Epidermal melanocyte (primary cell): ENCODE measurements at regions not wholly inside any gene's neighbourhood (a gene's known extent, or its start where the extent isn't known, plus 50 kb on each side); places are given as distances from the start of the nearest gene placed in this dataset.
"Not testable (repeated sequence)": the region's sequence is repeated elsewhere in the genome, so short reads cannot be mapped to it uniquely, and the experiment has no call there.

ENCODE experiments used
- DNase-seq: peaks from one replicate; pipeline ENCODE4 v3.0.0; 2011; ENCODE audit warnings: low spot score; ENCODE audit not compliant: insufficient read length

DNA sequence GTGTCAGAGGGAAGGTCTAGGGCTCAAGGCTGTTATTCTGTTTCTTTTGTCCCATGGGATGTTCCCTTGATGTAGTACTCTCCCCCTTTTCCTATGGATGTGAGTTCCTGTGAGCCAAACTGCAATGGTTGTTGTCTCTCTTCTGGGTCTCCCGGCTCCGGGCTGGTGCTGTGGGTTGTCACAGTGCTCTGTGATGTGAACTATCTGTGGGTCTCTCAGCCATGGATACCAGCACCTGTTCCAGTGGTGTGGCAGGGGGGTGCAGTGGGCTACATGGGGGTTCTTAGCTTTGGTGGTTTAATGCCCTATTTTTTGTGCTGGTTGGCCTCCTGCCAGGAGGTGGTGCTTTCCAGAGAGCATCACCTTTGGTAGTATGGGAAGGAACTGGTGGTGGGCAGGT is 941.1 kb downstream of the KCNA4 start:
- DNase-seq = no peak

GRCh38 chr11:29063630-29064361 is 953.0 kb downstream of the KCNA4 start:
- DNase-seq = no peak

DNA sequence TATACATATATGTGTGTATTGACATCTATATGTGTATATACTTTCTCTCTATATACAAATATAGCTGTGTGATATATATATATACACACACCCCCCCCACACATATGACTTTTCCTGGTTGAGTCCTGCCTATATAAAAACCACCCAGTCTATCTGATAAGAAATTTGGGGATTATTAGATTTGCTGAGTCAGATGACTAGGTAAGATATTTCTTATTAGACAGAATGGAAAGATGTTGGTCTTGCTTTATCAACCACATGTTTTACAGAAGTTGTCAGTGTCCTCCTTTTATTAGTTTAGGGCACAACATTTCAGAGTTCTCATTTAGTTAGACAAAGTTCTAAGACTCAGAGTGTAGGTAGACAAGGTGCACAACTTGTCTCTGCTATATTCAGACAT is 953.3 kb downstream of the METTL15 start:
- no peak for DNase-seq

DNA sequence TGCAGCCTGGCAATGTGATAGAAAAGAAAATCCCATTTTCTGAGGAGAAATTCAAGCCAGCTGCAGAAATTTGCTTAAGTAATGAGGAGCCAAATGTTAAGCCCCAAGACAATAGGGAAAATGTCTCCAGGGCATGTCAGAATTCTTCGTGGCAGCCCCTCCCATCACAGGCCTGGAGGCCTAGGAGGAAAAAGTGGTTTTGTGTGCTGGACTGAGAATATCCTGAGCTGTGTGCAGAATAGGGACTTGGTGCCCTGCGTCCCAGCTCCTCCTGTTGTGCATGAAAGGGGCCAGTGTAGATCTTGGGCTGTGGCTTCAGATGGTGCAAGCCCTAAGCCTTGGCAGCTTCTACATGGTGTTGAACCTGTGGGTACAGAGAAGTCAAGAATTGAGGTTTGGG is 948.3 kb downstream of the METTL15 start:
- not testable (repeated sequence) for DNase-seq

DNA sequence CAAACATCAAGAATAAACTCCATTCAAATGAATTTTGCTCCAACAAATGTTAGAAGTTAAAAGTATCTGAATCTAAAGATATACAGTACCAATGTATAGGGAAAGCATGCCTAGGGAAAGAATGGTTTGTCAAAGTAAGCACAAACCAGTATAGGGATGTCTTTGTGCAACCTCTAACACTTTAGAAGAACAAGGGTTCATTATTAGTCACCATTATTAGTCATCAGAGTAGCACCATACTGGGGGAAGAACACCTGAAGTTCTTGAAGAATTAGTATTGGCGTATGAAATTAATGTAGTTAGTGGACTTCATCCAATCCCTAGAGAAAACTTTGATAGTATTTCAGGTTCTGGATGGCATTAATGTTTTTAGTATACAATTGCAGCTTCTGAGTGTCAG is 943.7 kb downstream of the METTL15 start:
- DNase-seq = no peak

- not testable (repeated sequence) for DNase-seq
Observed at GRCh38 chr11:29050962-29051361, 942.8 kb downstream of the METTL15 start.

- DNase-seq = no peak
Observed at GRCh38 chr11:29040489-29040888, 932.3 kb downstream of the METTL15 start.

- DNase-seq = no peak
Observed at GRCh38 chr11:29032384-29033149, 924.4 kb downstream of the METTL15 start.

- no peak for DNase-seq
Observed at GRCh38 chr11:29029452-29029851, 921.3 kb downstream of the METTL15 start.

- no peak for DNase-seq
Observed at GRCh38 chr11:29027436-29027835, 919.2 kb downstream of the METTL15 start.

- no peak for DNase-seq
Observed at GRCh38 chr11:29026286-29026685, 918.1 kb downstream of the METTL15 start.

- no peak for DNase-seq
Observed at GRCh38 chr11:29025001-29025400, 916.8 kb downstream of the METTL15 start.

DNA sequence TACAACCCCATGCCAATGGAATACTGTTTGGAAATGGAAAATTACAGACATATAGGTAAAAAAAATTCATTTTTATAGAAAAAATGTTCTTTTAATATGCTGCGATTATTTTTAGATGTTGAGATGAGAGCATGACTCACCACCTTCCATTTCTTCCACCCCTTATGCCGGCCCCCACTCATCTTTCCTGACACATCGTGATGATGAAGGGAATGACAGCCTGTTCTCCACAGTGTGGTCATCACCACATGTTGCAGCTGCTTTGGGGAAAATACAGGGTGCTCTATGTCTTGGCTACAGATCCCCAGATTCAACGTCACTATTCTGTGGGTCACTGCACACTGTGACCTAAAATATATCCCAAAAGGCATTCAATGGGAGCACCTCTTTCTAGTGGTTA is 916.2 kb downstream of the METTL15 start:
- no peak for DNase-seq

DNA sequence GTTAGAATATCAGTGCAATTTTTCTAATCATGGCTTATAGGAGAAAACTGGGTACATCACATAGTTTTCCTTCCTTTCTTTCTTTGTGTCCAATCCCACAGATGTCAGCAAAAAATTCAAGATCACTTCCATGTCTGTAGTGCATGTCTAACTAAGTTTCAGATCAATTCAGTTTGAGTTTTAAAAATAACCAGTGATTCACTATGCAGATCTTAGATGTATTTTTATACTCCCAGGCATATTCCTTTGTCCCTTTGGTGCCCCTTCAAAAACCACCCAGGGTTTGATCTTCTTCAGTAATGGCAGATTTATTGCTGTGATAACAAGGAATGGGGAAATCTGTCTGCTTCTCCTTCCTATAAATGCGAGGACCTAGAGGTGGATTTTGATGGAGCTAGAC is 915.6 kb downstream of the METTL15 start:
- DNase-seq = no peak

DNA sequence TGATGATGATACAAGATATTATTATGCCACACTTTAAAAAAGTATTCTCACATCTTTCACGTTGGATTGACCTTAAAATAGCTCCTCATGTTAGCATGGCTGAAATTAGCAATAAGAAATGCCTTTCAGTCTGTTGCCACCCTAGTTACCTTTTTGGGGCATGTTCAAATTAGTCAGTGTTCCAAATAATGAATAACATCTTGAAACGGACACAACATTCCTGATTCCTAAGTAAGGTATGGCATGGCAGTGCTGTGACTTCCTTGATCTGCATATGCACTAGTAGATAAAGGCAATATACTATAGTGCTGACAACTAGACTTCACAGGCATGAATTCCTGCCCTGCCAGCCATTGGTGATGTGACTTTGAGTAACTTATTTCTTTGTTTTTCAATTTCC is 914.5 kb downstream of the METTL15 start:
- no peak for DNase-seq

DNA sequence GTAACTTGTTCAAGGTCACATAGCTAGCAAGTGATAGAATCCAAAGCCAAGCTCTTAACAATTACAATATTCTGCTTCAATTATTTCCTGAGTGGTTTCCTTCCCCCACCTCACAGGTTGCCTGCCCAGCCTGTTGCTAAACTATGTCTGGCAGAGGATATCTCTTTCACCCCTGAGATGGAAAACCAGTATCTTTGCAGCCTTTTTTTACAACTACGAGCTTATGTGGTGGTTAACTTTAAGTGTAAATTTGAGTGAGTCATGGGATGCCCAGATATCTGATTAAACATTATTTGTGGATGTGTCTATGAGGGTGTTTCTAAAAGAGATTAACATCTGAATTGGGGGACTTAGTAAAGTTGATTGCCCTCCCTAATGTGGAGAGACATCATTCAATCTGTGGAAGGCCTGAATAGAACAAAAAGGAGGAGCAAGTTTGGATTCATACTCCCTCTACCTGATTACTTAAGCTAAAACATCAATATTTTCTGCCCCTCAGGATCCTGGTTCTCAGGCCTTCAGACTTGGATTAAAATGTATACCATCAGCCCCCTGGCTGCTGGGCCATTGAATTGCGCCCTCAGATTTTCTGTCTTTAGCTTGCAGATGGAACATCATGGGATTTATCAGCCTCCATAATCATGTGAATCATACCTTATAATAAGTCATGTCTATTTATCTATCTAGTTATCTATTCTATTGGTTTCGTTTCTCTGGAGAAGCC is 911.9 kb downstream of the METTL15 start:
- DNase-seq = no peak

- no peak for DNase-seq
Observed at GRCh38 chr11:29018631-29019030, 910.4 kb downstream of the METTL15 start.

- no peak for DNase-seq
Observed at GRCh38 chr11:29017941-29018340, 909.8 kb downstream of the METTL15 start.

- no peak for DNase-seq
Observed at GRCh38 chr11:29012507-29012906, 904.3 kb downstream of the METTL15 start.

GRCh38 chr11:29009426-29009825 is 901.2 kb downstream of the METTL15 start:
- DNase-seq = no peak

DNA sequence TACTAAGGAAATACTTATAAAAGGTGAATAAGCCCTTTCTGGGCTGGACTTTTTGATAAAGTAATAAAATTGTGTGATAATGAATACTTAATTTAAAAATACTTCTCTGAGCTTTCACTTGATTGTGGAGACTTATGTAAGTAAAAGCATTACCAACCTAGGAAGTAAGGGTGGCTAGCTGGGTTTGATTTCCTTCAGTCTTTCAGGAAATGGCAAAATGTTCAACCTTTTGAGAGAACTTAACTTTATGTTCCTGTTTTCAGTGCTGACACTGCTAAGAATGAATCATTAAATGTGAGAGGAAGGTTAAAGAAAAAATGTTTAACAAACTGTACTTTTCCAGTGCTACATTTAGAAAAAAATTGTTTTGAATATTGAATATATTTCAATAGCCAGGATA is 900.3 kb downstream of the METTL15 start:
- DNase-seq = no peak

- DNase-seq = no peak
Observed at GRCh38 chr11:29006668-29007067, 898.5 kb downstream of the METTL15 start.
